Natural killer cell (primary cell): ENCODE measurements at regions not wholly inside any gene's neighbourhood (a gene's known extent, or its start where the extent isn't known, plus 50 kb on each side); places are given as distances from the start of the nearest gene placed in this dataset.

Source experiments
- ATAC-seq, 3 donors: fragments of 150-1000 bp in 2 of 3; fragments of 200-7000 bp in 1 of 3; cut with Tn5 transposase; 1 replicate in 1 of 3; 2 replicates in 2 of 3; pipeline ENCODE4 v1.10.0; 2021; ENCODE audit warnings: mild to moderate bottlenecking in 2 of 3, moderate library complexity in 2 of 3
- DNase-seq, 2 donors: peaks; one replicate each; pipeline versions ENCODE4 v3.0.0 to v3.0.0-alpha.2; 2013 to 2021; ENCODE audit warnings: mixed read lengths in 1 of 2
- H3K27ac ChIP-seq: one replicate; pipeline ENCODE4 v1.5.1; 2013; ENCODE audit warnings: mild to moderate bottlenecking, low read length
- H3K27me3 ChIP-seq: one replicate; pipeline ENCODE4 v1.6.1; 2013; ENCODE audit warnings: low read length; ENCODE audit not compliant: control insufficient read depth, insufficient read depth
- H3K36me3 ChIP-seq: one replicate; pipeline ENCODE4 v1.6.1; 2013; ENCODE audit warnings: low read length; ENCODE audit not compliant: control insufficient read depth, insufficient read depth
- H3K4me1 ChIP-seq: one replicate; pipeline ENCODE4 v1.6.1; 2013; ENCODE audit warnings: low read length; ENCODE audit not compliant: control insufficient read depth, insufficient read depth
- H3K4me3 ChIP-seq: one replicate; pipeline ENCODE4 v1.5.1; 2013; ENCODE audit warnings: low read length
- H3K9me3 ChIP-seq: one replicate; pipeline ENCODE4 v1.6.1; 2013; ENCODE audit warnings: low read length; ENCODE audit not compliant: control insufficient read depth, insufficient read depth
- H3K27ac Mint-ChIP-seq, 2 donors: one replicate each; pipeline ENCODE4 v1.8.0; 2022; ENCODE audit warnings: mild to moderate bottlenecking in 2 of 2, mixed read lengths in 2 of 2, moderate library complexity in 1 of 2
- H3K27me3 Mint-ChIP-seq, 2 donors: one replicate each; pipeline ENCODE4 v1.8.0; 2022; ENCODE audit warnings: low read depth in 2 of 2, mixed read lengths in 2 of 2
- H3K36me3 Mint-ChIP-seq: one replicate; pipeline ENCODE4 v1.8.0; 2022; ENCODE audit warnings: mixed read lengths
- H3K4me1 Mint-ChIP-seq, 2 donors: one replicate each; pipeline ENCODE4 v1.8.0; 2022; ENCODE audit warnings: mixed read lengths in 2 of 2
- H3K4me3 Mint-ChIP-seq: one replicate; pipeline ENCODE4 v1.8.0; 2022; ENCODE audit warnings: mild to moderate bottlenecking, moderate library complexity, mixed read lengths
- H3K9me3 Mint-ChIP-seq, 2 donors: one replicate each; pipeline ENCODE4 v1.8.0; 2022; ENCODE audit warnings: mixed read lengths in 2 of 2
- CTCF ChIP-seq: fragments of 200-600 bp; IDR thresholded peaks from one replicate; pipeline ENCODE4 v1.8.0; 2022; ENCODE audit warnings: antibody characterized with exemption
- WGBS: methylation state at CpG from one replicate; pipeline ENCODE4 v1.1.7; 2013; ENCODE audit warnings: missing lambda C conversion rate; ENCODE audit not compliant: insufficient coverage; 5-methylcytosine and 5-hydroxymethylcytosine counted together
- intact Hi-C: fragments of 100-400 bp; cut with micrococcal nuclease; formaldehyde crosslinking; loops from one replicate; pipeline ENCODE4 v1.14.2; 2022

DNA sequence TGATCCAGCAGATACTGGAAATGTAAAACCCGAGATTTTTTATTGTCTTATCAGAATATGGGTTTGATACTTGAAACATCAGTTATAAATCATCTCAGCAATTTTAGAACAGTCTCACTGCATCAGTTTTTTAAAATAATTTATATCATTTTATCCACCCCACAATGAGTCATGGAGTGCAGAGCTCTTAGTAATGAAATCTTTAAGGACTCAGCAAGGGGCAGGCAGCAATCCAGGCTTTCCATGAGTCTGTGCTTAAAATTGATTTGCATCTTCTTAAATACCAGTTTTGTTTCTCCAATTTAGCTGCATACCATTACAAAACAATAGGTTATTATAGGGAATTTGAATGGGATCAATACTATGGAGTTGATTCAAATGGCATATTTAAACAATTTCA is 832.3 kb downstream of the C6orf118 start:
- Mint-ChIP-seq H3K4me3 (no peak overlapping the region), H3K27ac (no peak overlapping the region), H3K27me3 (no peaks in the 10 kb centered on the region), H3K9me3 (peaks cover 8 to 12% of the 10 kb centered on the region in 2 donors), H3K4me1 (no peaks in the 10 kb centered on the region), H3K36me3 (peaks cover 5% of the 10 kb centered on the region)
- Histone ChIP-seq H3K9me3 (no peaks in the 10 kb centered on the region), H3K27me3 (no peaks in the 10 kb centered on the region), H3K4me1 (no peaks in the 10 kb centered on the region), H3K4me3 (no peak overlapping the region), H3K36me3 (no peaks in the 10 kb centered on the region), H3K27ac (no peak overlapping the region)
- DNase-seq (no peak), ATAC-seq (no peak)
- intact Hi-C loops = no loop called here
- no peak for TF ChIP-seq CTCF
- WGBS = 80% methylated on average over 1 of the region's 1 CpG

DNA sequence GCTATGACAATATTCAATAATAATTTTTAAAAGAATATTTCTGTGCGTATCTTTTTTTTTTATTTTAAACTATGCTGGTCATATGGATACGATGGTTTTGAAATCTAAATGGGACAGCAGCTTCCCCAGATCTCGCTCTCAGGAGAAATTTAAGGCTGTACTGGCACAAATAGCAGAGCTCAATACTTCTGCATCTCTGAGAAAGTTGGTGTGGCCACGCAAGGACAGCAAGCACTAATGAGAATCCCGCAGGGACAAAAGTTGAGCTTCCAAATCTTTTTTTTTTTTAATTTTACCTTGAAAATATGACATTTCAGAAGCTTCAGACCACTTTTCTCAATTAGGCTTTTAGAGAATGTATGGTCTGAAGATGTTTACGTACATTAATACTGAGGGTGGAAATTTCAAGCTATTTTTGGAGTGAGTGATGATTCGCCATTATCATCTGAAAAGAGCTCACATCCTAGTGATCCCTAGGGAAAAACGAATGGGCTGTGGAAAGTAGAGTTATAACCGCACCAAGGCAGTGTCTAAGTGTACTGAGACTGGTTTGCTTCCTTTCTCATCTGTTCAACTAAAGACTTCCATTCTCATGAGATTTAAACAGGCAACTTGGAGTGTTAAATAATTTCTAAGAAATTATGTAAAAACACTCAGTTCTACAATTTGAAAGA is 840.0 kb downstream of the C6orf118 start:
- TF ChIP-seq CTCF = no peak
- no peak for DNase-seq
- no peak overlapping the region for H3K27ac Mint-ChIP-seq

DNA sequence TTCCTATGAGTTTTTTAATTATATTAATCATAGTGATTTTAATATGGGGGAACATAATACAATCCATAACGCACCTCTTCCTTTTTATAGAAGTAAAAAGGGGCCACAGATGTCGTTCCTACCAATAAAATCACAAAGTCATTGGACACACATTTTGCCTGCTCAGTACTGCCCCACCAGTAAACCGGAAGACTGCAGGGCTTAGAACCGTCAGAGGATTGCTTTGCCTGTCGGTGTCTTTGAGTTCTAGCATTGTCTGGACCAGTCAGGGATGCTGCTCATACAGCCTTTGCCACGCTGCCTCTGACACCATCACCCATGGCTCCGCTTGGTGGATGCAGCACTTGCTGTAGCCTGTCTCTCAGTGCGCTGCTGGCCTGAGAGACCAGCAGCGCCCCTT is 853.6 kb downstream of the C6orf118 start:
- Mint-ChIP-seq H3K27me3 (no peaks in the 10 kb centered on the region), H3K9me3 (peaks cover 0 to 2% of the 10 kb centered on the region in 2 donors), H3K36me3 (peaks cover 6% of the 10 kb centered on the region), H3K4me1 (no peaks in the 10 kb centered on the region), H3K4me3 (no peak overlapping the region), H3K27ac (no peak overlapping the region)
- WGBS = 88% methylated on average over 9 of the region's 9 CpGs
- Histone ChIP-seq H3K27me3 (no peaks in the 10 kb centered on the region), H3K4me3 (no peak overlapping the region), H3K9me3 (no peaks in the 10 kb centered on the region), H3K36me3 (no peaks in the 10 kb centered on the region), H3K4me1 (no peaks in the 10 kb centered on the region), H3K27ac (no peak overlapping the region)
- DNase-seq (no peak), ATAC-seq (no peak)
- TF ChIP-seq CTCF = no peak
- intact Hi-C loops = no loop called here

More for the DNA sequence above, 840.0 kb downstream of the C6orf118 start:
- peaks cover 3% of the 10 kb centered on the region for H3K9me3 ChIP-seq
- H3K4me3 ChIP-seq = no peak overlapping the region
- no peaks in the 10 kb centered on the region for H3K27me3 Mint-ChIP-seq
- H3K36me3 ChIP-seq = no peaks in the 10 kb centered on the region
- H3K4me1 ChIP-seq = no peaks in the 10 kb centered on the region
- H3K27ac ChIP-seq = no peak overlapping the region
- 81% methylated on average over 9 of the region's 9 CpGs for WGBS
- peaks cover 5 to 11% of the 10 kb centered on the region in 2 donors for H3K9me3 Mint-ChIP-seq
- H3K36me3 Mint-ChIP-seq = no peaks in the 10 kb centered on the region
- no peak overlapping the region for H3K4me3 Mint-ChIP-seq
- no peaks in the 10 kb centered on the region for H3K27me3 ChIP-seq
- intact Hi-C loops = no loop called here
- ATAC-seq = no peak
- no peaks in the 10 kb centered on the region for H3K4me1 Mint-ChIP-seq

DNA sequence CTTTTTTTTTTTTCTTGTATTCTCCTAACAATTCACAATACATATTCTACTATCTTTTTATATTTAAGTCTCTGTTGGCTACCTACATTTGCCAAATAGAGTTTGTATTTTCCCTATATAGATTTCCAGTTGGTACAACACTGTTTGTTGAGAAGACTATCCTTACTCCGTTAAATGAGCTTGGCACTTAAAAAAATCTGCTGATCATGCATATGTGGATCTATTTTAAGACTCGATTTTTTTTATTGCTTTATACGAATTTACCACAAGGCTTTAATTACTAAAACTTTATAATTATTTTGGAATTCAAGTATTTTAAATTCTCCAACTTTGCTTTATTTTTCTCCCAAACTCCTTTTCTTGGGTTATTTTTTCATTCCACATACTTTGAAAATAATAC is 855.6 kb downstream of the C6orf118 start:
- H3K9me3 Mint-ChIP-seq = peaks cover 4 to 6% of the 10 kb centered on the region in 2 donors
- H3K9me3 ChIP-seq = no peaks in the 10 kb centered on the region
- 100% methylated on average over 1 of the region's 3 CpGs for WGBS

More for the DNA sequence above, 855.6 kb downstream of the C6orf118 start:
- H3K4me1 ChIP-seq = no peaks in the 10 kb centered on the region
- no peak overlapping the region for H3K27ac ChIP-seq
- Mint-ChIP-seq H3K27me3 (no peaks in the 10 kb centered on the region), H3K27ac (no peak overlapping the region), H3K36me3 (peaks cover 6% of the 10 kb centered on the region), H3K4me1 (no peaks in the 10 kb centered on the region), H3K4me3 (no peak overlapping the region)
- H3K36me3 ChIP-seq = no peaks in the 10 kb centered on the region
- no peak for DNase-seq
- no peak overlapping the region for H3K4me3 ChIP-seq
- ATAC-seq = no peak
- intact Hi-C loops = no loop called here
- no peaks in the 10 kb centered on the region for H3K27me3 ChIP-seq
- TF ChIP-seq CTCF = no peak
